ENCODE measurements at regions not wholly inside any gene's neighbourhood (a gene's known extent, or its start where the extent isn't known, plus 50 kb on each side); places are given as distances from the start of the nearest gene placed in this dataset.
"Not testable (repeated sequence)": the region's sequence is repeated elsewhere in the genome, so short reads cannot be mapped to it uniquely, and the experiment has no call there.

- not testable (repeated sequence) for DNase-seq
Observed at GRCh38 chr4:118504927-118505326, 152.1 kb upstream of the PRSS12 start.

GRCh38 chr4:118505491-118505890 lies 152.7 kb upstream of the PRSS12 start:
- DNase-seq: peak; percentile 2

- not testable (repeated sequence) for DNase-seq
Observed at GRCh38 chr4:118512870-118513269, 160.1 kb upstream of the PRSS12 start.

GRCh38 chr4:118514332-118514731 lies 161.5 kb upstream of the PRSS12 start:
- DNase-seq: not testable (repeated sequence)

- DNase-seq: not testable (repeated sequence)
Observed at GRCh38 chr4:118516107-118516506, 163.3 kb upstream of the PRSS12 start.

- DNase-seq: not testable (repeated sequence)
Observed at GRCh38 chr4:118530107-118530506, 155.1 kb upstream of the METTL14 start.

- DNase-seq: not testable (repeated sequence)
Observed at GRCh38 chr4:118531947-118532346, 153.2 kb upstream of the METTL14 start.

GRCh38 chr4:118535788-118536187 lies 149.4 kb upstream of the METTL14 start:
- DNase-seq: not testable (repeated sequence)

- peak; percentile 34 for DNase-seq
Observed at GRCh38 chr4:118539412-118540077, 145.6 kb upstream of the METTL14 start.

- DNase-seq: not testable (repeated sequence)
Observed at GRCh38 chr4:118556576-118556975, 128.6 kb upstream of the METTL14 start.

GRCh38 chr4:118557298-118557851 lies 127.8 kb upstream of the METTL14 start:
- no peak for DNase-seq

GRCh38 chr4:118558188-118558587 lies 127.0 kb upstream of the METTL14 start:
- not testable (repeated sequence) for DNase-seq

- not testable (repeated sequence) for DNase-seq
Observed at GRCh38 chr4:118561559-118561958, 123.6 kb upstream of the METTL14 start.

- DNase-seq: not testable (repeated sequence)
Observed at GRCh38 chr4:118566003-118566513, 119.1 kb upstream of the METTL14 start.

- DNase-seq: not testable (repeated sequence)
Observed at GRCh38 chr4:118572991-118573390, 112.2 kb upstream of the METTL14 start.

GRCh38 chr4:118574251-118574913 lies 110.8 kb upstream of the METTL14 start:
- DNase-seq: not testable (repeated sequence)

- not testable (repeated sequence) for DNase-seq
Observed at GRCh38 chr4:118575057-118575456, 110.1 kb upstream of the METTL14 start.

- DNase-seq: not testable (repeated sequence)
Observed at GRCh38 chr4:118575726-118576125, 109.5 kb upstream of the METTL14 start.

GRCh38 chr4:118576709-118577219 lies 108.4 kb upstream of the METTL14 start:
- not testable (repeated sequence) for DNase-seq

GRCh38 chr4:118585015-118585414 lies 100.2 kb upstream of the METTL14 start:
- DNase-seq: no peak

GRCh38 chr4:118586357-118586790 lies 98.8 kb upstream of the METTL14 start:
- no peak for DNase-seq

GRCh38 chr4:118587116-118587831 lies 97.9 kb upstream of the METTL14 start:
- DNase-seq: no peak

GRCh38 chr4:118587946-118588345 lies 97.2 kb upstream of the METTL14 start:
- no peak for DNase-seq
